ENCODE measurements at regions not wholly inside any gene's neighbourhood (a gene's known extent, or its start where the extent isn't known, plus 50 kb on each side); places are given as distances from the start of the nearest gene placed in this dataset.

DNA sequence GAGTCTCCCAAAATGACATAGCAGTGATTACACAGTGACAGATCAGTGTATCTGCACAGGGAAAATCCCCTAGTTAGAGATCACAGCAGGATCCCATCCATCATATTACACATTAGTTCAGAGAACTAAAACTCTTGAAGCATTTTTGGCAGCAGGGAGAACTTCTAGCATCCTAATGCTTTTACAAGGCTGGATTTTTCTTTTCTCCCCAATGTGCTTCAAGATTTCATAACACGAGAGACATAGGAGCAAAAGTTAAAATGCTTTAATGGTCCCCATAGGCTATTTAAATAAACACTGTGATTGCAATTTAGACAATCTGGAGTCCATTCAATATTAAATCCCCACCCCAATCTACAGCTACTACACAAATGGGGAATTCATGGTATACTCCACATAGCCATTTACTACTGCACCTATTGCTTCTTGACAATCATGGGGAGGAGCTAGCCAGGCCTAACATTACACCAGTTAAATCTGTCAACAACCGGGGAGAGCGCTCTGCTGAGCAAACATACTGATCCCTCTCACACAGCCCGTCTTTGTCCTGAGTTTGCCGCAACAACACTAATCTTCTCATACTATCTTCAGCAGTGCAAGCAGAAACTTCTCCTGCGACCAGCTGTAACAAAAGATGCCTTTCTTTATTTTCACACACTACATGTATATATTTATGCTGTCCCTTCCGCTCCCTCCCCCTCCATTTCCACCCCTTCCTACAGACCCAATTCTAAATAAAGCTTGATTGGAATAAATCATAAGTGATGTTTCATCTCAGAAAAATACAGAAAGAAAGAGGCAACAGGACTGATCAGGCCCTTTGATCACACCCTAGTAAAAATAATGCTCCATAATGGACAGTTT is 120.3 kb upstream of the SOX5 start:
- TF ChIP-seq, protein P1, sequence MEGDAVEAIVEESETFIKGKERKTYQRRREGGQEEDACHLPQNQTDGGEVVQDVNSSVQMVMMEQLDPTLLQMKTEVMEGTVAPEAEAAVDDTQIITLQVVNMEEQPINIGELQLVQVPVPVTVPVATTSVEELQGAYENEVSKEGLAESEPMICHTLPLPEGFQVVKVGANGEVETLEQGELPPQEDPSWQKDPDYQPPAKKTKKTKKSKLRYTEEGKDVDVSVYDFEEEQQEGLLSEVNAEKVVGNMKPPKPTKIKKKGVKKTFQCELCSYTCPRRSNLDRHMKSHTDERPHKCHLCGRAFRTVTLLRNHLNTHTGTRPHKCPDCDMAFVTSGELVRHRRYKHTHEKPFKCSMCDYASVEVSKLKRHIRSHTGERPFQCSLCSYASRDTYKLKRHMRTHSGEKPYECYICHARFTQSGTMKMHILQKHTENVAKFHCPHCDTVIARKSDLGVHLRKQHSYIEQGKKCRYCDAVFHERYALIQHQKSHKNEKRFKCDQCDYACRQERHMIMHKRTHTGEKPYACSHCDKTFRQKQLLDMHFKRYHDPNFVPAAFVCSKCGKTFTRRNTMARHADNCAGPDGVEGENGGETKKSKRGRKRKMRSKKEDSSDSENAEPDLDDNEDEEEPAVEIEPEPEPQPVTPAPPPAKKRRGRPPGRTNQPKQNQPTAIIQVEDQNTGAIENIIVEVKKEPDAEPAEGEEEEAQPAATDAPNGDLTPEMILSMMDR (IDR thresholded peaks at IDR 0.05; ENCODE audit: extremely low read depth in 1 of 2, insufficient read depth in 1 of 2, low read depth in 1 of 2, low read length in 2 of 2): no peak
- TF ChIP-seq POLR2AphosphoS5 (IDR thresholded peaks at IDR 0.05; ENCODE audit: insufficient read depth, low read depth, low read length) (no peak), EZH2 (IDR thresholded peaks at IDR 0.05; ENCODE audit: borderline replicate concordance, low read depth, low read length, severe bottlenecking) (no peak), JUN (IDR thresholded peaks at IDR 0.05; ENCODE audit: borderline replicate concordance, insufficient read depth, insufficient read length, low read depth) (no peak), POLR2A (IDR thresholded peaks at IDR 0.05; ENCODE audit: low read depth, low read length) (no peak), MYC (IDR thresholded peaks at IDR 0.05; ENCODE audit: low read depth, low read length) (no peak)
